ENCODE measurements at regions not wholly inside any gene's neighbourhood (a gene's known extent, or its start where the extent isn't known, plus 50 kb on each side); places are given as distances from the start of the nearest gene placed in this dataset.

GRCh38 chr3:101938262-101938847 lies 89.0 kb downstream of the NFKBIZ start:
- peak overlapping the region; percentile 18; the same call in 1 of the 2 replicates for H3K9ac ChIP-seq
- no peaks in the 10 kb centered on the region for H3K79me2 ChIP-seq (ENCODE audit: insufficient read depth)
- no peaks in the 10 kb centered on the region for H3K9me2 ChIP-seq
- peaks cover 31% of the 10 kb centered on the region for H3F3A ChIP-seq (replicated peaks; ENCODE audit: insufficient read depth)
- H3K27me3 ChIP-seq (ENCODE audit: insufficient read depth), result no peaks in the 10 kb centered on the region
- H4K20me1 ChIP-seq (ENCODE audit: insufficient read depth), result no peaks in the 10 kb centered on the region
- H3K36me3 ChIP-seq (replicated peaks in 1 of 2; ENCODE audit: control insufficient read depth in 1 of 2, insufficient read depth in 2 of 2, low read length in 1 of 2), result no peaks in the 10 kb centered on the region
- no peaks in the 10 kb centered on the region for H3K9me3 ChIP-seq
- ChIA-PET CTCF (interaction anchor here (1.8 kb wide), 1 partner anchor 135 kb away, joined by 5 read pairs; no protein-coding TSS in a partner anchor), POLR2A (no interaction called here)
- 63% methylated on average over 2 of the region's 2 CpGs for WGBS (ENCODE audit: low lambda C conversion rate)
- no peak for DNase-seq
- TF ChIP-seq MXI1 (IDR thresholded peaks at IDR 0.05; ENCODE audit: low read depth, low read length), result no peak
- no peak for TF ChIP-seq RCOR1 (IDR thresholded peaks at IDR 0.05; ENCODE audit: low read length)
- no peak for TF ChIP-seq FOXJ3 (CRISPR knock-in tag; IDR thresholded peaks at IDR 0.05)
- no peak for TF ChIP-seq EZH2phosphoT487 (IDR thresholded peaks at IDR 0.05; ENCODE audit: borderline replicate concordance, low read depth)
- TF ChIP-seq, protein P1, sequence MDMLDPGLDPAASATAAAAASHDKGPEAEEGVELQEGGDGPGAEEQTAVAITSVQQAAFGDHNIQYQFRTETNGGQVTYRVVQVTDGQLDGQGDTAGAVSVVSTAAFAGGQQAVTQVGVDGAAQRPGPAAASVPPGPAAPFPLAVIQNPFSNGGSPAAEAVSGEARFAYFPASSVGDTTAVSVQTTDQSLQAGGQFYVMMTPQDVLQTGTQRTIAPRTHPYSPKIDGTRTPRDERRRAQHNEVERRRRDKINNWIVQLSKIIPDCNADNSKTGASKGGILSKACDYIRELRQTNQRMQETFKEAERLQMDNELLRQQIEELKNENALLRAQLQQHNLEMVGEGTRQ (IDR thresholded peaks at IDR 0.05; ENCODE audit: borderline replicate concordance, low read depth, low read length), result no peak
- TF ChIP-seq, protein P2, sequence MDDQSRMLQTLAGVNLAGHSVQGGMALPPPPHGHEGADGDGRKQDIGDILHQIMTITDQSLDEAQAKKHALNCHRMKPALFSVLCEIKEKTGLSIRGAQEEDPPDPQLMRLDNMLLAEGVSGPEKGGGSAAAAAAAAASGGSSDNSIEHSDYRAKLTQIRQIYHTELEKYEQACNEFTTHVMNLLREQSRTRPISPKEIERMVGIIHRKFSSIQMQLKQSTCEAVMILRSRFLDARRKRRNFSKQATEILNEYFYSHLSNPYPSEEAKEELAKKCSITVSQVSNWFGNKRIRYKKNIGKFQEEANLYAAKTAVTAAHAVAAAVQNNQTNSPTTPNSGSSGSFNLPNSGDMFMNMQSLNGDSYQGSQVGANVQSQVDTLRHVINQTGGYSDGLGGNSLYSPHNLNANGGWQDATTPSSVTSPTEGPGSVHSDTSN (IDR thresholded peaks at IDR 0.05), result no peak
- peak overlapping the region; percentile 43 for H2AFZ ChIP-seq (ENCODE audit: low read depth)
- H3K4me3 ChIP-seq (ENCODE audit: low read depth in 2 of 2, low read length in 1 of 2), result no peak overlapping the region
- H3K27ac ChIP-seq (ENCODE audit: low read depth in 2 of 2, low read length in 1 of 2), result peak overlapping the region; percentile 89 to 96; a peak in 3 of 4 replicates
- peaks cover 10 to 57% of the 10 kb centered on the region in 2 experiments for H3K4me1 ChIP-seq (ENCODE audit: control insufficient read depth in 1 of 2, insufficient read depth in 2 of 2, low read depth in 1 of 2, low read length in 1 of 2)
- H3K4me2 ChIP-seq, result peak overlapping the region; percentile 63

- Histone ChIP-seq H2AFZ (ENCODE audit: low read depth) (peak overlapping the region; percentile 43; the same call in 1 of the 2 replicates), H3K79me2 (ENCODE audit: insufficient read depth) (no peaks in the 10 kb centered on the region), H3K4me3 (ENCODE audit: low read depth in 2 of 2, low read length in 1 of 2) (no peak overlapping the region), H3F3A (replicated peaks; ENCODE audit: insufficient read depth) (peaks cover 39% of the 10 kb centered on the region), H3K36me3 (replicated peaks in 1 of 2; ENCODE audit: control insufficient read depth in 1 of 2, insufficient read depth in 2 of 2, low read length in 1 of 2) (no peaks in the 10 kb centered on the region), H3K27me3 (ENCODE audit: insufficient read depth) (no peaks in the 10 kb centered on the region), H3K4me2 (peak overlapping the region; percentile 63), H3K9ac (peak overlapping the region; percentile 68), H4K20me1 (ENCODE audit: insufficient read depth) (no peaks in the 10 kb centered on the region), H3K4me1 (ENCODE audit: control insufficient read depth in 1 of 2, insufficient read depth in 2 of 2, low read depth in 1 of 2, low read length in 1 of 2) (peaks cover 10 to 63% of the 10 kb centered on the region in 2 experiments), H3K9me3 (no peaks in the 10 kb centered on the region), H3K9me2 (no peaks in the 10 kb centered on the region), H3K27ac (ENCODE audit: low read depth in 2 of 2, low read length in 1 of 2) (peak overlapping the region; percentile 89 to 96; a peak in 3 of 4 replicates)
- no peak for DNase-seq
- ChIA-PET CTCF (no interaction called here), POLR2A (no interaction called here)
- WGBS (ENCODE audit: low lambda C conversion rate), result 84% methylated on average over 6 of the region's 6 CpGs
- TF ChIP-seq MEF2A (IDR thresholded peaks at IDR 0.05; ENCODE audit: borderline replicate concordance, low read depth), result no peak
- TF ChIP-seq, protein P2 (IDR thresholded peaks at IDR 0.05), result no peak
- TF ChIP-seq, protein P3, sequence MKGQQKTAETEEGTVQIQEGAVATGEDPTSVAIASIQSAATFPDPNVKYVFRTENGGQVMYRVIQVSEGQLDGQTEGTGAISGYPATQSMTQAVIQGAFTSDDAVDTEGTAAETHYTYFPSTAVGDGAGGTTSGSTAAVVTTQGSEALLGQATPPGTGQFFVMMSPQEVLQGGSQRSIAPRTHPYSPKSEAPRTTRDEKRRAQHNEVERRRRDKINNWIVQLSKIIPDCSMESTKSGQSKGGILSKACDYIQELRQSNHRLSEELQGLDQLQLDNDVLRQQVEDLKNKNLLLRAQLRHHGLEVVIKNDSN (IDR thresholded peaks at IDR 0.05; ENCODE audit: borderline replicate concordance, low read depth), result no peak
- no peak for TF ChIP-seq CTCF (IDR thresholded peaks at IDR 0.05)
- TF ChIP-seq, protein P4, sequence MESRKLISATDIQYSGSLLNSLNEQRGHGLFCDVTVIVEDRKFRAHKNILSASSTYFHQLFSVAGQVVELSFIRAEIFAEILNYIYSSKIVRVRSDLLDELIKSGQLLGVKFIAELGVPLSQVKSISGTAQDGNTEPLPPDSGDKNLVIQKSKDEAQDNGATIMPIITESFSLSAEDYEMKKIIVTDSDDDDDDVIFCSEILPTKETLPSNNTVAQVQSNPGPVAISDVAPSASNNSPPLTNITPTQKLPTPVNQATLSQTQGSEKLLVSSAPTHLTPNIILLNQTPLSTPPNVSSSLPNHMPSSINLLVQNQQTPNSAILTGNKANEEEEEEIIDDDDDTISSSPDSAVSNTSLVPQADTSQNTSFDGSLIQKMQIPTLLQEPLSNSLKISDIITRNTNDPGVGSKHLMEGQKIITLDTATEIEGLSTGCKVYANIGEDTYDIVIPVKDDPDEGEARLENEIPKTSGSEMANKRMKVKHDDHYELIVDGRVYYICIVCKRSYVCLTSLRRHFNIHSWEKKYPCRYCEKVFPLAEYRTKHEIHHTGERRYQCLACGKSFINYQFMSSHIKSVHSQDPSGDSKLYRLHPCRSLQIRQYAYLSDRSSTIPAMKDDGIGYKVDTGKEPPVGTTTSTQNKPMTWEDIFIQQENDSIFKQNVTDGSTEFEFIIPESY (IDR thresholded peaks at IDR 0.05; ENCODE audit: borderline replicate concordance, low read depth), result no peak
- no peak for TF ChIP-seq FOXJ3 (CRISPR knock-in tag; IDR thresholded peaks at IDR 0.05)
- no peak for TF ChIP-seq SIN3A (IDR thresholded peaks at IDR 0.05; ENCODE audit: borderline replicate concordance, low read depth, low read length)
- no peak for TF ChIP-seq RXRA (IDR thresholded peaks at IDR 0.05; ENCODE audit: borderline replicate concordance, low read depth)
- TF ChIP-seq TCF12 (IDR thresholded peaks at IDR 0.05), result no peak
- TF ChIP-seq FOXM1 (IDR thresholded peaks at IDR 0.05; ENCODE audit: low read depth), result no peak
- no peak for TF ChIP-seq MAX (IDR thresholded peaks at IDR 0.05; ENCODE audit: low read depth)
- TF ChIP-seq GABPA (IDR thresholded peaks at IDR 0.05; ENCODE audit: low read depth), result no peak
Observed at GRCh38 chr3:101939361-101940049, 90.2 kb downstream of the NFKBIZ start.
